Ovary (tissue), 3 donors: ENCODE measurements at regions not wholly inside any gene's neighbourhood (a gene's known extent, or its start where the extent isn't known, plus 50 kb on each side); places are given as distances from the start of the nearest gene placed in this dataset.

Experiments
- CTCF ChIP-seq, 3 donors: fragments of 450-650 bp in 2 of 3; fragments of 200-600 bp in 1 of 3; IDR thresholded peaks; one replicate each; pipeline versions ENCODE4 v1.5.1 to v1.8.0; 2016 to 2022; ENCODE audit warnings: antibody characterized with exemption in 3 of 3, mild to moderate bottlenecking in 1 of 3
- POLR2A ChIP-seq: fragments of 450-650 bp; IDR thresholded peaks from one replicate; pipeline ENCODE4 v1.6.1; 2017; ENCODE audit warnings: antibody characterized with exemption, mild to moderate bottlenecking, moderate library complexity
- donor health status: DM: no; HTN: no; CAD: no.

DNA sequence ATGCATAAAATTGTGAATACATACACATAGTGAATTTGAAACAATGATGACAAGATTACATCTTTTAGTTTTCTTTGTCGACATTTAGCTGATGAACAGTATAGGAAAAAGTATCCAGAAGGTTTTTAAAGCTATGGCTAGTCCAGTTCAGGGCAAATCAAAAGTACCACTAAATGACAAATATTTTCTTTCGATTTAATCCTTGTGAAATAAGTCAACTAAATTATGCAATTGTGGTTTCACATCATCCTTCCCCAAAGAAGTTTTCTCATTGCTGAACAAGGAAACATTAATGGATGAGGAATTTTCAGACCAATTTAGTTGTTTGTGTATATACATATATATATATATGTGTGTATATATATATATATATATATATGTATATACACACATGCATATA, 774.0 kb downstream of the DNAJB9 start:
- no peak for TF ChIP-seq CTCF (IDR thresholded peaks at IDR 0.05)
- no peak for TF ChIP-seq POLR2A
